HT1080 (cell line): ENCODE measurements at regions not wholly inside any gene's neighbourhood (a gene's known extent, or its start where the extent isn't known, plus 50 kb on each side); places are given as distances from the start of the nearest gene placed in this dataset.

ENCODE experiments used
- DNase-seq: peaks from one replicate; pipeline ENCODE4 v3.0.0-alpha.2; 2015; ENCODE audit warnings: low read depth

GRCh38 chr6:120260636-120261035 is 911.1 kb upstream of the MAN1A1 start:
- no peak for DNase-seq

GRCh38 chr6:120254651-120255050 is 905.1 kb upstream of the MAN1A1 start:
- DNase-seq, result no peak

DNA sequence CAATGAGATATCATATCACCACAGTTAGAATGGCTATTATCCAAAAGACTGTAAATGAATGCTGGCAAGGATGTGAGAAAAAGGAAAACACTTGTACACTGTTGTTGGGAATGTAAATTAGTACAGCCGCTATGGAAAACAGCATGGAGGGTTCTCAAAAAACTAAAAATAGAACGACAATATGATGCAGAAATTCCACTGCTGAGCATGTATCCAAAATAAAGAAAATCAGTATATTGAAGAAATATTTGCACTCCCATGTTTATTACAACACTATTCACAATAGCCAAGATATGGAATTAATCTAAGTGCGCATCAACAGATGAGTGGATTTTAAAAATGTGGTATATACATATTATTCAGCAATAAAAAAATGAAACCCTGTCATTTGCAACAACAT is 898.9 kb upstream of the MAN1A1 start:
- DNase-seq, result no peak

GRCh38 chr6:120237221-120237620 is 887.7 kb upstream of the MAN1A1 start:
- no peak for DNase-seq

DNA sequence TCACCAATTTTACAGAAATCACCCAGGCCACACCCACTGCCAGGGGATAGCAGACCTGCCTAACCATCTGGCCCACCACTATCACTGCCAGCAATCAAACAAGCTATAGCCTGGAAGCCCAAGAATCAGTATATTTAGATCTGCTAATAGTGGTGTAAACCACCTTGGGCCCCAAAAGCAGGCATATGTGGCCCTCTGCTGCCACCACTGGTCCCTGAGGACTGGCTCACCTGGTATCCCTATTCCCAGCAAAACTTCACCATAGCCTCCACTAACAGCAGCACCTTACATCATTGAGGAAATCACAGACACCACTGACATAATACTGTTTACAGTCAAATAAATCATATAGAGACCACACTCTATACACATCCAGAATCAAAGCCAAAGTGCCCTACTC is 880.4 kb upstream of the MAN1A1 start:
- DNase-seq, result peak; percentile 3

DNA sequence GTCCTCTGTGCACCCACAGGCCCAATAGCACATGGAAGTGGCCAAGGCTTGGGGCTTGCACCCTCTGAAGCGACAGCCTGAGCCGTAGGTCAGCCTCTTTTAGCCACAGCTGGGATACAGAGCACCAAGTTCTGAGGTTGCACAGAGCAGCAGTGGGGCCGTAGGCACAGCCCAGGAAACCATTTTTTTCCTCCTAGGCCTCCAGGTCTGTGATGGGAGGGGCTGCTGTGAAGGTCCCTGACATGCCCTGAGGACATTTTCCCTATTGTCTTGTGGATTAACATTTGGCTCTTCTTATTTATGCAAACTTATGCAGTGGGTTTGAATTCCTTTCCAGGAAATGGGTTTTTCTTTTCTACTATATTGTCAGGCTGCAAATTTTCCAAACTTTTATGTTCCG is 878.7 kb upstream of the MAN1A1 start:
- DNase-seq, result no peak

DNA sequence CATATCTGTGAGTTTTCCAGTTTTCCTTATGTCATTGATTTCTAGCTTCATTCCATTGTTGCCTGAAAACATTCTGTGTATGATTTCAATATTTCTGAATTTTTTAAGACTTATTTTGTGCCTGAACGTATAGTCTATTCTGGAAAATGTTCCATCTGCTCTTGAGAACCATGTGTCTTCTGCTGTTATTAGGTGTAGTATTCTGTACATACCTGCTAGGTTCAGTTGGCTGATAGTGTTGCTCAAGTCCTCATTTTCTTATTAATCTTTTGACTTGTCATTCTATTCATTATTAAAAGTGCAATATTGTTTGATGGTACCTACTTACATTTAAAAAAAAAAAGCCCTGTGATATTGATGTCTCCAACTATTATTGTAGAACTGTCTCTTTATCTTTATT is 869.8 kb upstream of the MAN1A1 start:
- DNase-seq, result no peak

DNA sequence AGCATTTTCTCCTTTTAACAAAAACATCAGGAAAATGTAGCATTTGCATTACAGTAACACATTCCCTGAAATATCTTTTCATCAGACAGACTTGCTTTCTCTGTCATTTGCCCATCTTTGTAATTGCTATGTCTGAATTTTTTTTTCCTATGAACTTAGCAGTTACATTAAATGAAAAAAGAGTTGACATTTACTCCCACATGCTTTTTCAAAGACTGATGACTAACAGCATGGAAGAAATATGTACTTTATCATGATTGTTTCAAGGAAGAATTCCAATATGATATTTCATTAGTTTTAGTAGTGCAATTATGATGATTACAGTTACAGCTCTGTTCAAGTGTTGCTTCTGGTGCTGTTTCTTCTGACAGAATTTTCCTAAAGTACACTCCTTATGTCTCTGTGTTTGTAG is 864.5 kb upstream of the MAN1A1 start:
- no peak for DNase-seq

DNA sequence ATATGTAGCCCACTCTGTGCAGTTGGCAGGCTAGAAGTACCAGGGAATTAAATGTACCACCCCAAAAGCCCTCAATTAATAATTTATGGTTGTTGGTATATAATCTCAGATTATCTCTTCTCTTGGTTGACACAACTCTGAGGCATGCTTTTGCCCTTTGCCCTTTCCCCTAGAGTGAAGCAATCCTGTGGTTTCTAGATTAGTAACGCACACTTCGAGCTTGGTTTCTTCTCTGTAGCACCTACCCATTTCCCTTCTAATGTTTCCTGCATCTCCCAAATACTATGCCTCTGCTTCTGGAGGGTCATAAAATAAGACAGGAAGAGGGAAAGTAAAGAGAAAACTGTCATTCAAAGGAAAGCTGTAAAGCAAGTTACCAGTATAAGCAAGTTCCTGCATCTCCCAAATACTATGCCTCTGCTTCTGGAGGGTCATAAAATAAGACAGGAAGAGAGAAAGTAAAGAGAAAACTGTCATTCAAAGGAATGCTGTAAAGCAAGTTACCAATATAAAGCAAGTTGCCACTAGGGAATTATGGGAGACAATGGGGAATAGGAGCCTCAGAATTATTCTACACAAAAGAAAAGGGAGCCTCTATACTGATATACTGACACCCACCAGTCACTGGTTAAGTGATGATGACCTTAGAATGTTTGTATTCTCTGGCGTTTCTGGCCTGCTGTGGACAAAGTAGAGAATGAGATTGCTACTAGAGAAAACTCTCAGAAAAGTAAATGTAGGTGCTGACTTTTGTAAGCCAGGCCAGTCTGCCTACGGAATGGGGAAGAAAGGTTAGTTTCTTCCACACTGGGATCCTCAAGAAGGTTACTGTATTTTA is 862.6 kb upstream of the MAN1A1 start:
- DNase-seq, result peak; percentile 67

GRCh38 chr6:120202878-120203277 is 853.3 kb upstream of the MAN1A1 start:
- DNase-seq, result no peak

DNA sequence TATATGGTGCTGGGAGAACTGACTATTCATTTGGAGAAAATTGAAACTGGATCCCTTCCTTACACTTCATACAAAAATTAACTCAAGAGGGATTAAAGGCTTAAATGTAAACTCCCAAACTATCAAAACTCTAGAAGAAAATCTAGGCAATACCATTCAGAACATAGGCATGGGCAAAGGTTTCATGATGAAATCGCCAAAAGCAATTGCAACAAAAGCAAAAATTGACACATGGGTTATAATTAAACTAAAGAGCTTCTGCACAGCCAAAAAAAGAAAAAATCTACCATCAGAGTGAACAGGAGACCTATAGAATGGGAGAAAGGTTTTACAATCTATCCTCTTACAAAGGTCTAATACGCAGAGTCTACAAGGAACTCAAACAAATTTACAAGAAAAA is 851.3 kb upstream of the MAN1A1 start:
- DNase-seq, result no peak

- peak; percentile 89 for DNase-seq
These were observed 848.5 kb upstream of the MAN1A1 start for GRCh38 chr6:120198033-120198432.

GRCh38 chr6:120186080-120186479 is 836.5 kb upstream of the MAN1A1 start:
- no peak for DNase-seq

- DNase-seq, result peak; percentile 36
These were observed 823.7 kb upstream of the MAN1A1 start for GRCh38 chr6:120173250-120173649.

- no peak for DNase-seq
These were observed 815.0 kb upstream of the MAN1A1 start for GRCh38 chr6:120164531-120164930.

GRCh38 chr6:120157873-120158272 is 808.3 kb upstream of the MAN1A1 start:
- DNase-seq, result no peak

DNA sequence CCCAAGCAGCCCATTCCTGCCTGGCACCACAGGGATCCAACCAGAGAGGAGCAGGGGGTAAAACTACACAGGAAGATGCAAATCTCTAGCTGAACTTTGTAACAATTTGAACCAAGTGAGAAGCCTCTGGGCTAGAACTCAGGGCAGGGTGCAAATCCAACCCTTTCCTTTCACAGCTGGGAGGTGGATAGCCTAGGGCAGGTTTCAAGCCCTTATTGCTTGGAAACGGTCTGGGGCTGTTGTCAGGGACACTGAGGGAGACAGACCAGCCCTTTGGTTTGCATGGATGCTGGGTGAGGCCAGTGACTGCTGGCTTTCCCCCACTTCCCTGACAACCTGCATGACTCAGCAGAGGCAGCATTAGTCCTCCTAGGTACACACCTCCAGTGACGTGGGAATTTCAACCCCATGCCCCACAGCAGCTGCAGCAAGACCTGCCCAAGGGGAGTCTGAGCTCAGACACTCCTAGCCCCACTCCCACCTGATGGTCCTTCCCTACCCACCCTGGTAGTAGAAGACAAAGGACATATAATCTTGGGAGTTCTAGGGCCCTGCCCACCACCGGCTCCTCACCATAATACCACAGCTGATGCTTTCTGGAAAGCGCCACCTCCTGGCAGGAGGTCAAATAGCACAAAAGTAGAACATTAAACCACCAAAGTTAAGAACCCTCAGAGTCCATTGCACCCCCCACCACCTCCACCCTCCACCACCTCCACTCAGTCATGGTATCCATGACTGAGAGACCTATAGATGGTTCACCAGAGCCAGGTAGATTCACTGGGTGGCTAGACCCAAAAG is 797.7 kb upstream of the MAN1A1 start:
- peak; percentile 49 for DNase-seq

DNA sequence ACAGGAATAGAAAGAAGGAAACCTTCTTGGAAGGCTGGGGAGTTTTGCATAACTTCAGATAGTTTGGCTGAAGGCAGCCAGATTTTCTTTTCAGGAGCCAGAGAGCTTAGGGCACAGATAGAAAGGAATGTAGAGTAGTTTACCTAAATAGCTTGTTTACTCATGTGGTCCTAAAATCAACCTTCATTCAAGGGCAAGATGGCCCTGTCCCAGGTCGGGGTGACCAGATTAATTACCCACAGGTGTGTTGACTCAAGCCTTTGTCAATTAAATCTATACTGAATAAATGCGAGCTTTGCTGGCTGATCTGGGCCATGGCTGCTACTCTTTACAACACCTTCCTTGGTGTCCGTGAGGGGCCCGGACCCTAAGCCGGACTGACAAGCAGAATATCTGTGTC is 792.0 kb upstream of the MAN1A1 start:
- no peak for DNase-seq

DNA sequence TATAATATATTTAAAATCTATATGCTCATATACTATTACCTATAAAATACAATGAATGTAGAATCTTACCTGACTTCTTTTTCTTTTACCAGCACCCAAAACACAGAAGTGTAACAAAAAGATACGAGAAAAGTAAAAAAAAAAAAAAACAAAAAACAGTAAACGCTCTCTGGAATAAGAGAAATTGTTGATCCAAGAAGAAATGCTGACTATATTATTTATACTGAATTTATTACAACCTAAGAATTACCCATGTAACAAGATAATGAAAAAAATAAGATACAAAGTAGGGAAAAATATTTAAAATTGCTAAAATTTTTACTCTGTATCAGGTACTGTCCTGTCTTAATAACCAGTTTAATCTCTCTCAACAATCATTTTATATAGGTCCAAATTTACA is 787.9 kb upstream of the MAN1A1 start:
- DNase-seq, result no peak

DNA sequence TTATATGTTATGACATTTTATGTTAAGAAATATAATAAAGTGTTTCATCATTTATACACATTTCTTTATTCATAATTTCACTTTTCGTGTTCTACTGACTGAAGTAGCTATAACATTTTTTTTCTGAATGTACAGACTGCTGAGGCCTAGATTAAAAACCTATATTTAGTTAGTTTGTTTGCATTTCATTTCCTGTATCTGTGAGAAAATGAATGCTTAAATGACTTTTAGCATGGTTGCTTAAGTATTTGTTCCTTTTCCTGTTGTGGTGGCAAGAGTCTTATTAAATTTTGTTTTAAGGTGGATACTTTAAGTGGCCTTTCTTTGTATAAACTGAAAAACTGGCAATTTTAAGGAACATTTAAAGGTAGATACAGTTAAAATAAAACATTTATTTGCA is 779.7 kb upstream of the MAN1A1 start:
- no peak for DNase-seq

- peak; percentile 56 for DNase-seq
These were observed 772.8 kb upstream of the MAN1A1 start for GRCh38 chr6:120122401-120122800.

DNA sequence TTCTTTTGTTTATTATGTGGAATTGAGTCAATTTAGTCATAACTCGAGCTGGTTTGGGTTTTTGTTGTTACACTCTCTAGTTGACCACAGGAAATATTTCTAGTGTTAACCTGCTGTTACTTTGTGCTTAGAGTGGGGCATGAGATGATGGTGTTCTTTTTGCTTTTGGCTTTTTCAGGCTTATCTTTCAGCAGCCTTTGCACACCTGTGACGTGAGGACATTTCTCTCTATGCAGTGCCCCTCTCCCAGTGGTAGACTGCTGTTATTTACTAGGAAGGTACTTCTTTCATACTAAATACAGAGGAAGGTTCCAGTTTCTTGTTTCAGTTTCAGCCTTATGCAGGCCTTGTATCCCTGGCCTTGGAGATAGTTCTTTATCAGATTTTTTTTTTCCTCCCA is 766.8 kb upstream of the MAN1A1 start:
- DNase-seq, result no peak

DNA sequence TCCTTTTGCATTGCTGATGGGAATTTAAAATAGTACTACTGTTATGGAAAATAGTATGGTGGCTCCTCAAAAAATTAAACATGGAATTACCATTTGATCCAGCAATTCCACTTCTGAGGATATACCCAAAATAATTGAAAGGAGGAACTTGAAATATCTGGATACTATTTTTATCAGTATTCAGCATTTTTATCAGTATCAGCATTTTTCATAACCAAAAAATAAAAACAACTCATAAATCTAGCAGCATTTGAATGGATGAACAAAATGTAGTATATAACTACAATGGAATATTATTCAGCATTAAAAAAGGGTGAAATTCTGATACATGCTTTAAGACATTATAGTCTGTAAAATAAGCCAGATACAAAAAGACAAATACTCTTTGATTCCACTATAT is 763.4 kb upstream of the MAN1A1 start:
- no peak for DNase-seq
